ENCODE measurements at regions not wholly inside any gene's neighbourhood (a gene's known extent, or its start where the extent isn't known, plus 50 kb on each side); places are given as distances from the start of the nearest gene placed in this dataset.

DNA sequence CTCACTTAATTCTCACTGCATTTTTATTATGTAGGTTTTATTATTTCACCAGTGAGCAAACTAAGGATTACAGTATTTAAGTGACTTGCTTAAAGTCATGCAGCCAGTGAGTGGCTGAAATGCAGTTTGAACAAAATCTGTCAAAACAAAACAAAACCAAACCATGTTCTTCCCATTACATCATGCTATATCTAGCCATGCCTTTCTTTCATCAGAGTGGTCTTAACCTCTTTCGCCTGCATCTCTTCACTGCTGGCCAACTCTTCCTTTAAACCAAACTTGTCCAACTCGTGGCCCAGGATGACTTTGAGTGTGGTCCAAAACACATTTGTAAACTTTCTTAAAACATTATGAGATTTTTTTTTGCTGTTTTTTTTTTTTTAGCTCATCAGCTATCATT lies 223.2 kb downstream of the PCDH7 start:
- no peak for DNase-seq

- no peak for DNase-seq
Measured at GRCh38 chr4:30945586-30945985, 225.4 kb downstream of the PCDH7 start.

DNA sequence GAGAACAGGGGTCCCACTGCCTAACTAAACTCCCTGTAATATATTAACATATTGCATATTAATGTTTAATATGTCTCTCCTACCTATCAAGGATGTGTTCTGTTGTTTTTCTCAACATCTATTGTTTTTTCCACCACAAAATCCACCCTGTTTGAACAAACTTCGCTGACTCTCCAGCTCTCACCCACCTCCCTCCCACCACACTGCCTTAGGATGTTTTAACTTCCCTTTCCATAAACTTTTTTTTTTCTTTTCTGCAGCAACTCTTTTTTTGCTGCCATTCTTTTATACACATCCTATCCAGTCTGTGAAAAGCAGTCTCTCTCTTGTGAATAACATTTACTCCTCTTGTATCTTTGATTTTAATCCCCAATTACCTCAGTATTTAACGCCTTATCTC lies 226.1 kb downstream of the PCDH7 start:
- DNase-seq = no peak

GRCh38 chr4:30948653-30949052 lies 228.5 kb downstream of the PCDH7 start:
- DNase-seq = no peak

- no peak for DNase-seq
Measured at GRCh38 chr4:30950737-30951136, 230.6 kb downstream of the PCDH7 start.

DNA sequence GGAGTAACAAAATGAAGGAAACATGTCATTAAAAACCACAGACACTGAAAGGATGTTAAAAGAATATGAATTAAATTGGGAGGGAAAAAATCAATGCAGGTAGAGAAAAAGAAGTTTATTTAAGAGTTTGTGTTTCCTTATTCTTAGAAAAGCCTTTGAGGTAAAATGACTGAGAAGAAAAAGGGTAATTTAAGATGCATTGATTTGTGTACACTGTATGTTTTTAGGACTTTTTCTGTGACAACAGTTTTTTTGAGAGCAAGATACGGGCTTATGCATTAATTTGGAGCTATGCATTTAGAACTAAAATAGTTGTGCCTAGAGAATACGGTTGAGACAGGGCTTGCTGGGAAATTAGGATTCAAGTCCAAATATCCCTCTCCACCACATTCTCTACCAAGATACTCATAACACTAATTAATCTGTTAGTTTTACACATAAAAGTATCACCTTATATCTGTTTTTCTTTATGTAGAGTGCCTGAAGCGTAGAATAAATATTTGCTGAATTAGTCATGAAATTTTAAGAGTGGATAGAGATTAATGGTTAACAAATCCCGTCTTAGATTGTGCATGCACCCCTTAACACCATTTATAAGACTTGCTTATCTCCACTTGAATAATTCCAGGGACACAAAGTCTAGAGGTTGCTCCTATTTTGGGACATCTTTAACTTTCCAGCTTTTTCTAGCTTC lies 232.5 kb downstream of the PCDH7 start:
- no peak for DNase-seq

DNA sequence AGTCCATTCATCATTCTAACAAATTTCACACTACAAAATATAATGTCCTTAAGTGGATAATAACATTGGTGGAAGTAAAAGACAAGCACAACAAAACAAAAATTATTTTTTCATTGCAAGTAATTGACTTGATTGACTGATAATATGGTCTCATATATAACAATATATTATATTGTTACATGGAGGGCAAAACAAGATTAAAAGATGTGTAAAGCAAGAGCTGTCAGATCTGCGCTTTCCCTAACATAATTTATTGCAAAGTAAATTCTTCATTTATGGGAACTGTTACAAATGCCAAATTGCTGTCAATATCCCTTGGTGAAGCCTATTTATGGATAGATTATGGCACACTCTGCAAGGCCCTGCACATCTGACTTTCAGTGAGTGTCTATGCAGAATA lies 233.6 kb downstream of the PCDH7 start:
- DNase-seq = no peak

DNA sequence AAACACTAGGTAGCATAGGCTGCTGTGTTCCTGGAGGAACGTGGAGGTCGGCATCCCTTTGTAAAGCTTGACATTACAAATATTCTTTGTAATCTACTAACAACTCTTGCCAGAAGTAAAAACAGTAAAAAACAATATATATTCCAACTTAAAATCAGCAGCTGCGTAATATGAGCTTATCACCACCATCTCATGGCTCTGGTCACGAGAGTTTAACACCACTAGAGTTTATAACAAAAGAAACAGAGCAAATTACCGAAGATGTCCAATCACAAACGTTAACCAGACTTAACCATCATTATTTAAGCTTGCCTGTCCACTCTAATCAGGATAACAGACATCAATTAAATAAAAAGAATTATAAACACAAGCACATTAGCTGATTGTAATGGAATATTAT lies 236.7 kb downstream of the PCDH7 start:
- DNase-seq = no peak

DNA sequence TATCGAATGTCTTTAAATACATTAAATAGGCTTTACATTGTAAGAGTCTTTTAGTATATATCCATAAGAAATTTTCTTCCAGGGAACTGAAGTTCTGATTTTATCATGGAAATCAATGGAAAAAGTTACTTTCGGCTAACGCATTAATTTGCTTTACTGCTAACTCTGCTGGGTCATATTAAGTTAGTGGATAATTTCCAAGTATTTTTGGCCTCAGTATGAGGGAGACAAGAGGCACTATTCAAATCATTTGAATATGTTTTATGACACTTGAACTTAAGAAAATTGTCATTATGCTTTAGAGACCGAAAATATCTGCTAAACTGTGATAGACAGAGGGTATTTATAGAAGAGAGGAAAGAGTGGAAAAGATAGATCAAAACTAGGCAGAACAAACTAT lies 237.5 kb downstream of the PCDH7 start:
- DNase-seq = no peak

DNA sequence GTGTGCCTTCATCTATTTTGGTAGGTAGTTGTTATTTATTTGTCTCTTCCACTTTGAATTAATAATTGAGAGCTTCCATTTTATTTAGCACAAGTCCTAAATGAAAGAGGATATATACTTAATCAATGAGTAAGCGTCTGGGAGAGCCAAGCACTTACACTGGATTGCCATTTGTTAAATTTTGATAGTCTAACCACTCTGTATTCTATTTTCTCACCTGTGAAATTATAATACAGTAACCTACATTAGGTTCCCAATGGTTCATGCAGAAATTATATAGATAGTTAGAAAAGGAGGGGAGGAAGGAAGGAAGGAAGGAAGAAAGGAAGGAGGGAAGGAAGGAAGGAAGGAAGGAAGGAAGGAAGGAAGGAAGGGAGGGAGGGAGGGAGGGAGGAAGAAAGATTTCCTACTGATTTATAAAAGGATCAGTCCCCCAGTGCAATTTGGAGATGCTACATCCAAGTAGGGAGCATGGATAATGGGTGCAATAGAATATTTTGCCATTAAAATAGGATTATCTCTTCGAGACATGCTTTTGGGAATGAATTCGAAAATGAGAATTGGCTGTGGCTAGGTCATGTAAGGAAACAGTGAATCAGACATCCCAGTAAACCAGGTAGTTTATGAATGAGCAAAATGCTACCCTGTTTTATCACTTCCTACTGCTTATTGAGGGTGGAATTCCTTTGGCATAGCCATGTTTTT lies 239.8 kb downstream of the PCDH7 start:
- no peak for DNase-seq

GRCh38 chr4:30962939-30963338 lies 242.8 kb downstream of the PCDH7 start:
- no peak for DNase-seq

- DNase-seq = no peak
Measured at GRCh38 chr4:30968926-30969325, 248.8 kb downstream of the PCDH7 start.

GRCh38 chr4:30972542-30972941 lies 252.4 kb downstream of the PCDH7 start:
- no peak for DNase-seq

DNA sequence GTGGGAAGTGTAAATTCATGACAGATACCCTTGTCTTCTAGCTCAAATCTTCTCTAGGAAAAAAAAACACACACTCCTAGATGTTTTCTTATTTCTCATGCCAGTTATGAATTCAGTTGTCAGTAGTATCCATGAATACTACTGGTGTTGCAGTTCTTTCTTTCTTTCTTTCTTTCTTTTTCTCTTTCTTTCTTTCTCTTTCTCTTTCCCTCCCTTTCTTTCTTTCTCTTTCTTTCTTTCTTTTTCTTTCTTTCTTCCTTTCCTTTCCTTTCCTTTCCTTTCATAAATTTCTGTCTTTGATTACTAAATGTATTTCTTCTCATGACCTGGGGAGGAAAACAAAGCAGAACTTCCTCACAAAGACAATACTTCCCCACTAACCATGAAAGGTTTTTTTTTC lies 253.8 kb downstream of the PCDH7 start:
- DNase-seq = no peak

DNA sequence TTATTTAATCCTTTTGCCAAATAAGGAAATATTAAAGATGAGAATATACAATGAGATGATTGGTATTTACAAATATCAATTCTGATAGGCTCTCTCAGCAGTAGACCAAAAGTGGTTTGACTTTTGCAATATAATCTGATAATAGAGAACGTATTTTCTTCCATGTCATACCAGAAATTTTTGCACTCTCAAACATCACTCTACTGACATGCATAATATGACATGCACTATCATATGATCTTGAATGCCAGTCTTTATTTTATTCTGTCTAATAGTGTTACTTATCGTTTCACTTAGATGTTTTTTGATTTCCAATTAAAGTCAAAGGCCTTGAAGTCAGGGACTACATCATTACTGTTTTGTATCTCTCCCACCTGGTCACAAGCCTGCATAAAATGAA lies 259.2 kb downstream of the PCDH7 start:
- DNase-seq = no peak

- no peak for DNase-seq
Measured at GRCh38 chr4:30989508-30989907, 269.3 kb downstream of the PCDH7 start.

GRCh38 chr4:30996841-30997240 lies 276.7 kb downstream of the PCDH7 start:
- DNase-seq = no peak

DNA sequence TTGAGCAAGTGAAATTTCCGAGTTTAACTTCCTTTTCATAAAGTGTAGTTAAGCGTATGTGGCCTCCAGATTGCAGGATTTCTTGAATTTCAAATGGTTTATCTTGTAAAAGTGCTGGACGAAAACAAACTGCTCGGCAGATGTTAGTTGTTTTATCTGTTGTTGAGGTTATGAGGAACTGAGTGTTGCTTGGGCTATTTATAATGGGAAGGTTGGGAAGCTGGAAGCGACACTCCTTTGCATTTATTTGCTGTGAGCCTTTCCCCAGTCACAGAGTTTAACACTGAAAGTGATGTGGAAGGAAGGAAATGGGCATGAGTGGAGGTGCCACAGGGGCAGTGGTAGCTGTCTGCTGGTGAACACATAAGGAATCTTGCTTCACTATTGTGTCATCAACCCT lies 284.9 kb downstream of the PCDH7 start:
- DNase-seq = no peak

DNA sequence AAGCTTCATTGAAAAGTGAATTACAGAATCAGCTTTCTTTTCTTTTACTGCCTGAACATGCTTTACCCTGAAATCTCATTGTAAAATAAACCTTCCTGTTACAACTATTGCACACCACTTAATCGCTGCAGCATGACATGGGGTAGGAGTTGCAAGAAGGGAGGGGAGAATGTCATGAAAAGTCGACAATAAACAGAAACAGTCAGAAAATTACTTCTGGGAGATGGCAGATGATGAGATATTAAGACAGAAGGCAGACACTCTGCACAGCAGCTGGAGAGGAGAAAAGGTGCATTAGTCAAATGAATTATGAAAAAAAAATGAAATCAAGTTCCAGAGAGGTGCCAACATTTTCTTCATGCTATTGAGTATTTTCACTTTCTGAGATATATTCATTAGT lies 287.7 kb downstream of the PCDH7 start:
- no peak for DNase-seq

GRCh38 chr4:31009926-31010325 lies 289.8 kb downstream of the PCDH7 start:
- DNase-seq = no peak

DNA sequence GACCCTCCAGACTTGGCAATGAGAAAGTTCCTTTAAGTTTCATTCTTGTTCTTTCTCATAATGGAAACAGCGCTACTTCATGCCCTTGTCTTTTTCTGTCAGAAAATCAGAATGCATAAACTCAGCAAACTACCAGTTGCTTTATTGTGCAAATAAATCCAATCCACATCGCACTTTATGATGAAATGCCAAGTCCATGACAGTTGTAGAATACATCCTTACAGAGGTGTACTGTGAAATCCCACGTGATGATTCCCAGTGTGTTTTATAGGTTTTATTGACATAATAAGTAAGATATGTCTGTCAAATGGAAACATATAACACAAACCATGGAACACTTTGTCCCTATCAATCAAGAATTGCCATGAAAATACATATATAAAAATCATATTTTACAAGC lies 295.0 kb downstream of the PCDH7 start:
- DNase-seq = no peak

- DNase-seq = no peak
Measured at GRCh38 chr4:31016322-31017061, 296.3 kb downstream of the PCDH7 start.

DNA sequence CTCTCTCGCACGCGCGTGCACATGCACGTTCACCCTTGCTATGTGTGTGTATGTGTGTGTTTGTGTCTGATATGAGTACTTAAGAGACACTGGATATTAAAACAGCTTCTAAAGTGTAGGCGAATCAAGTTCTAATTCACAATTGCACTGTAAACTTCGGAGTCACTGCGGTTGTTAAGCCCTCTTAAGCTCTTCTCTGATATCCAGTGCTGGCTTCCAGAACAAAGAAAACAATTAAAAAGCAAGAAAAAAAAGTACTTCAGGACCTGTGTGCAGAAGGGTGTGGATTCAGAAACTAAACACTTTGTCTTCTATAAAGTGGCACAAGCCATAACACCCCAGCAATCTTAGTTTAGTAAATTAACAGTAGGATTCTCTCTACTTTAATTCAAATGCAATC lies 300.2 kb downstream of the PCDH7 start:
- no peak for DNase-seq

DNA sequence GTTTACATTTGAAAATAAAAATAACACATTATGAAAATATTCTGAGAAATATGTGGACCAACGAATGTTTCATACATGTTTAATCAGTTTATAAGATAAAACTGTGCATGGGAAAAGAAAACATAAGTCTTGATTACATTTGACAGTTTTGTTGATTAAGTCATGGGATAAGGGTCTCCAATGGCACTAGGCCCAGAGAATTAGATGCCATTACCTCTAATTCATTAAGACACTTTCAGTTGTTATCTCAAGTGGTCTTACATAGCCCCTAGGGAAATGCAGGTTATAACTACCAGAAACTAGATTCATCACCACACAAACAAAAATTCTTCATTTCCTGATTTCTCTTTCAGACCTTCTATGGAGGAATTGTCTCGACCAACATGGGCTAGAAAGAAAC lies 300.8 kb downstream of the PCDH7 start:
- DNase-seq = no peak

Data from activated CD4-positive, CD25-positive, alpha-beta regulatory T cell (primary cell).